Left ventricle myocardium inferior (tissue), 1 donor: ENCODE measurements at regions not wholly inside any gene's neighbourhood (a gene's known extent, or its start where the extent isn't known, plus 50 kb on each side); places are given as distances from the start of the nearest gene placed in this dataset. TPM values are rescaled to one million over a fixed set of nuclear protein-coding genes. Genes with fewer than 3 reads are reported as not detected.
A peak's percentile ranks its signal among the peaks of the same experiment; 100 is the strongest.

ENCODE experiments used
- DNase-seq: peaks from one replicate; pipeline ENCODE4 v3.0.0-alpha.2; 2020
- H3K27ac ChIP-seq: fragments of 200-600 bp; replicated peaks from 2 replicates; pipeline ENCODE4 v1.8.0; 2021
- H3K27me3 ChIP-seq: fragments of 200-600 bp; 2 replicates; pipeline ENCODE4 v1.8.0; 2021; ENCODE audit warnings: low read depth
- H3K36me3 ChIP-seq: fragments of 200-600 bp; 2 replicates; pipeline ENCODE4 v1.8.0; 2021
- H3K4me1 ChIP-seq: fragments of 200-600 bp; 2 replicates; pipeline ENCODE4 v1.8.0; 2021
- H3K4me3 ChIP-seq: fragments of 200-600 bp; 2 replicates; pipeline ENCODE4 v1.8.0; 2021; ENCODE audit warnings: mild to moderate bottlenecking, moderate library complexity
- H3K9me3 ChIP-seq: fragments of 200-600 bp; replicated peaks from 2 replicates; pipeline ENCODE4 v1.8.0; 2021
- CTCF ChIP-seq: fragments of 200-600 bp; IDR thresholded peaks from 2 replicates; pipeline ENCODE4 v1.8.0; 2021; ENCODE audit warnings: antibody characterized with exemption, mild to moderate bottlenecking, borderline replicate concordance
- intact Hi-C: fragments of 100-400 bp; cut with micrococcal nuclease; formaldehyde crosslinking; loops from one replicate; pipeline ENCODE4 v1.11.0; 2022
- microRNA-seq: library from miRNA; unstranded; fragments of <30 nt; microRNA quantifications from one replicate; pipeline ENCODE4 v1.2.0, GENCODE V29; 2020
- donor health status: DM: no; HTN: yes; CAD: no; lungs with severe emphysema.

DNA sequence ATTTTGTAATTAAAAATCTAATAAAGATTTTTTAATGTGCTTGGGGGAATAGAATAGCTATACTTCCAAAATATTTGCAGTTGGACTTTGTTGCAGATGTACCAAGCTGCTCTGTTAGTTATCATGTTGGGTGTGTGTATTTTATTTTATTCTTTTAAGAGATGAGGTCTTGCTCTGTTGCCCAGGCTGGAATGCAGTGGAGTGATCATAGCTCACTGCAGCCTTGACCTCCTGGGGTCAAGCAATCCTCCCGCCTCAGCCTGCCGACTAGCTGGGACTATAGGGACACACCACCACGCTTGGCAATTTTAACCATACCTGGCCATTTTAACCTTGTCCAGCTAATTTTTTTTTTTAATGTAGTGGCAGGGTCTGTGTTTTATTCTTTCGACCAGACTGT, 54.7 kb upstream of the MAP1LC3B2 start:
- Histone ChIP-seq H3K27me3 (peaks cover 76% of the 10 kb centered on the region), H3K27ac (no peak overlapping the region), H3K9me3 (no peaks in the 10 kb centered on the region), H3K4me3 (no peak overlapping the region), H3K4me1 (peaks cover 19% of the 10 kb centered on the region), H3K36me3 (no peaks in the 10 kb centered on the region)
- no peak for TF ChIP-seq CTCF
- intact Hi-C loops, result no loop called here
- no peak for DNase-seq

DNA sequence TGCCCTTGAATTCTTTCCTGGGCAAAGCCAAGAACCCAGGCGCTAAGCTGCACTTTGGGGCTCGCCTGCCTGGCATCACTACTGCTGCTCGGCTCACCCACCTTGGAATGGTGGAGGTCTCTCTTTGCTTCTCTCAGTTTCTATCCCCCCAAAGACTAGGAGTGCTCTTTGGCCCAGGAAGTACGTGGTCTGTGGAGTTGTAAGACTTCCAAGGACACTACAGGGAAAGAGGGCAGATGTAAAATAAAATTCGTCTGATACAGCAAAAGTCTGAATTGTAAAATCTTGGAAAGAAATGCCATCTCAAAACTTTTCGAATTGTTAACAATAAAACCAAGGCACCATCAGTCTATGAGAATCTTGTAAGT, 52.5 kb upstream of the MAP1LC3B2 start:
- H3K9me3 ChIP-seq, result no peaks in the 10 kb centered on the region
- no peak overlapping the region for H3K4me3 ChIP-seq
- H3K36me3 ChIP-seq, result no peaks in the 10 kb centered on the region
- no peak for DNase-seq
- intact Hi-C loops, result no loop called here
- H3K27ac ChIP-seq, result no peak overlapping the region
- peaks cover 62% of the 10 kb centered on the region for H3K27me3 ChIP-seq
- no peak for TF ChIP-seq CTCF
- peaks cover 20% of the 10 kb centered on the region for H3K4me1 ChIP-seq

- TF ChIP-seq CTCF, result no peak
- Histone ChIP-seq H3K27me3 (peaks cover 62% of the 10 kb centered on the region), H3K27ac (peak overlapping the region; percentile 82), H3K4me1 (peaks cover 20% of the 10 kb centered on the region), H3K9me3 (no peaks in the 10 kb centered on the region), H3K36me3 (no peaks in the 10 kb centered on the region), H3K4me3 (peak overlapping the region; percentile 65)
- intact Hi-C loops, result no loop called here
- peak; percentile 70 for DNase-seq
These were observed 50.7 kb upstream of the MAP1LC3B2 start for GRCh38 chr12:116508145-116509121.

Small RNA genes lying in the stretch of these regions (microRNA-seq; reads per million reads assigned to microRNA genes)
- not detected for gene MIR4472-2
